K562 (cell line): ENCODE measurements at regions not wholly inside any gene's neighbourhood (a gene's known extent, or its start where the extent isn't known, plus 50 kb on each side); places are given as distances from the start of the nearest gene placed in this dataset.

Source experiments
- ATAC-seq: fragments of 200-7000 bp; cut with Tn5 transposase; 3 replicates; pipeline ENCODE4 v1.9.1; 2020; ENCODE audit warnings: moderate library complexity
- BruUV-seq: library from RNA; stranded (reverse); fragments of 400-500 nt; replicated peaks from 2 replicates; lab custom pipeline; 2021; lab: Mats Ljungman, UMichigan
- CTCF ChIA-PET: fragments of 300-600 bp; formaldehyde crosslinking; extraction: SDS; loops from one replicate; lab custom pipeline; 2021; ENCODE audit warnings: low intra/inter-chr PET ratio; lab: Yijun Ruan, JAX
- POLR2A ChIA-PET: fragments of 300-600, 350-650 bp; sonication (Branson Sonifier 250); formaldehyde crosslinking; extraction: SDS; loops from one replicate; lab custom pipeline; 2021; ENCODE audit warnings: antibody characterized with exemption, inconsistent platforms; lab: Yijun Ruan, JAX
- DNase-seq, 4 experiments: peaks; one replicate each; pipeline versions ENCODE4 v3.0.0 to v3.0.0-alpha.2; 2011 to 2018; ENCODE audit warnings: low spot score in 3 of 4, mixed read lengths in 3 of 4; ENCODE audit errors: extremely low read depth in 1 of 4
- FAIRE-seq: peaks from 2 replicates; lab custom pipeline; 2011; peaks lifted over from hg19 to GRCh38; lab: Jason Lieb, UNC
- H2AFZ ChIP-seq: 2 replicates; pipeline ENCODE4 v1.6.0; 2011; ENCODE audit warnings: low read depth, low read length, control low read depth, inconsistent platforms
- H3K27ac ChIP-seq: fragments of 200-600 bp; 3 replicates; pipeline ENCODE4 v1.8.0; 2011; ENCODE audit warnings: low read depth, mild to moderate bottlenecking, control low read depth, inconsistent platforms, low read length, moderate library complexity, mixed read lengths; ENCODE audit errors: extremely low read depth
- H3K27me3 ChIP-seq, 2 experiments: fragments of 300-600 bp in 1 of 2; 2 replicates in 1 of 2; 3 replicates in 1 of 2; pipeline versions ENCODE4 v1.6.0 to v1.8.0; 2011; ENCODE audit warnings: inconsistent platforms in 2 of 2, low read length in 2 of 2, mild to moderate bottlenecking in 1 of 2, mixed read lengths in 1 of 2, moderate library complexity in 1 of 2; ENCODE audit not compliant: control insufficient read depth in 2 of 2, insufficient read depth in 2 of 2
- H3K36me3 ChIP-seq: fragments of 300-600 bp; 3 replicates; pipeline ENCODE4 v1.8.0; 2011; ENCODE audit warnings: mild to moderate bottlenecking, low read length, inconsistent platforms; ENCODE audit not compliant: control insufficient read depth, insufficient read depth
- H3K4me1 ChIP-seq, 2 experiments: fragments of 200-600 bp in 1 of 2; replicated peaks in 1 of 2; 2 replicates in 1 of 2; 3 replicates in 1 of 2; pipeline versions ENCODE4 v1.5.1 to v1.8.0; 2011; ENCODE audit warnings: inconsistent platforms in 2 of 2, low read length in 2 of 2, mild to moderate bottlenecking in 1 of 2, mixed read lengths in 1 of 2, moderate library complexity in 1 of 2; ENCODE audit not compliant: control insufficient read depth in 2 of 2, insufficient read depth in 2 of 2
- H3K4me2 ChIP-seq: 2 replicates; pipeline ENCODE4 v1.6.1; 2011; ENCODE audit warnings: low read length, control low read depth, inconsistent platforms, mixed read lengths; ENCODE audit not compliant: insufficient read depth
- H3K4me3 ChIP-seq: fragments of 200-600 bp; sonication (generic), shearing (Covaris generic); 2 replicates; pipeline ENCODE4 v1.5.1; 2016; ENCODE audit warnings: control low read depth, inconsistent platforms
- H3K79me2 ChIP-seq: fragments of 200-600 bp; 3 replicates; pipeline ENCODE4 v1.8.0; 2011; ENCODE audit warnings: low read length, inconsistent platforms; ENCODE audit not compliant: control insufficient read depth, insufficient read depth
- H3K9ac ChIP-seq, 2 experiments: 2 replicates each; pipeline versions ENCODE4 v1.6.0 to v1.6.1; 2011; ENCODE audit warnings: low read depth in 2 of 2, low read length in 2 of 2, control low read depth in 1 of 2, inconsistent platforms in 1 of 2, mild to moderate bottlenecking in 1 of 2, mixed read lengths in 1 of 2; ENCODE audit not compliant: insufficient read depth in 1 of 2
- H3K9me1 ChIP-seq: one replicate; pipeline ENCODE4 v1.6.0; 2011; ENCODE audit warnings: inconsistent platforms, mild to moderate bottlenecking, low read length, moderate library complexity; ENCODE audit not compliant: control insufficient read depth, insufficient read depth
- H3K9me3 ChIP-seq: replicated peaks from 2 replicates; pipeline ENCODE4 v1.5.1; 2011; ENCODE audit warnings: low read depth, low read length, inconsistent platforms; ENCODE audit not compliant: control insufficient read depth, insufficient read depth
- H4K20me1 ChIP-seq: replicated peaks from 2 replicates; pipeline ENCODE4 v1.6.1; 2011; ENCODE audit warnings: low read length, inconsistent platforms, mixed read lengths; ENCODE audit not compliant: control insufficient read depth, insufficient read depth
- ATF7 ChIP-seq: fragments of 450-650 bp; IDR thresholded peaks from 2 replicates; pipeline ENCODE4 v1.7.1; 2014; ENCODE audit warnings: mild to moderate bottlenecking, moderate library complexity
- BMI1 ChIP-seq: fragments of 150-350 bp; IDR thresholded peaks from 2 replicates; pipeline ENCODE4 v1.6.1; 2014; ENCODE audit warnings: low read length
- COPS2 ChIP-seq: fragments of 450-650 bp; conservative IDR thresholded peaks from 2 replicates; pipeline ENCODE4 v1.6.1; 2016; ENCODE audit warnings: mild to moderate bottlenecking, moderate library complexity
- KDM5B ChIP-seq: fragments of 200-600 bp; sonication (generic); IDR thresholded peaks from 2 replicates; pipeline ENCODE4 v1.6.1; 2012; ENCODE audit warnings: low read depth, mild to moderate bottlenecking, moderate library complexity, low read length, control low read depth, inconsistent platforms; ENCODE audit not compliant: insufficient replicate concordance
- MYBL2 ChIP-seq, 2 experiments: fragments of 450-650 bp in 1 of 2; sonication (generic) in 1 of 2; formaldehyde crosslinking in 1 of 2; IDR thresholded peaks; 2 replicates each; pipeline versions ENCODE4 v1.6.1 to v1.8.1; 2017 to 2022; ENCODE audit warnings: borderline replicate concordance in 1 of 2, inconsistent platforms in 1 of 2, low read depth in 1 of 2, mild to moderate bottlenecking in 1 of 2, missing genetic modification reagents in 1 of 2, moderate library complexity in 1 of 2
- RCOR1 ChIP-seq, 2 experiments: IDR thresholded peaks; 2 replicates each; pipeline ENCODE4 v1.6.1; 2012; ENCODE audit warnings: low read depth in 2 of 2, low read length in 2 of 2, borderline replicate concordance in 1 of 2, improper control_type of control experiment in 1 of 2
- SAFB ChIP-seq: fragments of 200-400 bp; formaldehyde crosslinking; IDR thresholded peaks from 2 replicates; pipeline ENCODE4 v1.6.1; 2017; ENCODE audit warnings: low read depth, low read length, borderline replicate concordance
- SMARCE1 ChIP-seq: fragments of 450-650 bp; IDR thresholded peaks from 2 replicates; pipeline ENCODE4 v1.7.1; 2016; ENCODE audit warnings: mild to moderate bottlenecking
- SRF ChIP-seq, 2 experiments: fragments of 250-450, 450-650 bp in 1 of 2; sonication (Bioruptor Pico) in 1 of 2; sonication (generic) in 1 of 2; formaldehyde crosslinking; IDR thresholded peaks; 2 replicates each; pipeline versions ENCODE4 v1.5.0 to v1.5.1; 2020 to 2022; ENCODE audit warnings: mild to moderate bottlenecking in 1 of 2, missing genetic modification reagents in 1 of 2
- STAT5B ChIP-seq: fragments of 250-450 bp; sonication (Bioruptor Pico); IDR thresholded peaks from 2 replicates; pipeline ENCODE4 v1.8.0; 2021; ENCODE audit warnings: mild to moderate bottlenecking, inconsistent platforms
- TCF3 ChIP-seq: sonication (generic); formaldehyde crosslinking; IDR thresholded peaks from 2 replicates; pipeline ENCODE4 v1.4.0; 2020; ENCODE audit warnings: mild to moderate bottlenecking, missing genetic modification reagents
- TFAM ChIP-seq: fragments of 250-450 bp; sonication (Bioruptor Pico); conservative IDR thresholded peaks from 2 replicates; pipeline ENCODE4 v1.5.0; 2021; ENCODE audit warnings: mild to moderate bottlenecking, moderate library complexity
- TRIM24 ChIP-seq, 2 experiments: fragments of 450-650 bp; IDR thresholded peaks; 2 replicates each; pipeline ENCODE4 v1.6.1; 2016
- USF1 ChIP-seq: sonication (generic); formaldehyde crosslinking; IDR thresholded peaks from 2 replicates; pipeline ENCODE4 v1.9.0; 2022; ENCODE audit warnings: mild to moderate bottlenecking, missing genetic modification reagents
- WGBS: fragments of 100-300 bp; shearing (Covaris generic); methylation state at CpG from one replicate; pipeline ENCODE4 v1.1.6; 2016; ENCODE audit warnings: low coverage, mixed read lengths; ENCODE audit not compliant: insufficient coverage; ENCODE audit errors: missing lambda C conversion rate; 5-methylcytosine and 5-hydroxymethylcytosine counted together
- in situ Hi-C: fragments of 300-500 bp; cut with MboI; formaldehyde crosslinking; loops from 4 replicates; pipeline ENCODE4 v1.15.0; 2018; ENCODE audit warnings: inconsistent platforms, mixed read lengths
- intact Hi-C: fragments of 100-400 bp; cut with micrococcal nuclease; formaldehyde crosslinking; loops from 2 replicates; pipeline ENCODE4 v1.14.2; 2022
- TF ChIP-seq, protein P1 (sequence below): fragments of 250-450 bp; sonication (Bioruptor Pico); IDR thresholded peaks from 2 replicates; pipeline ENCODE4 v1.5.0; 2021
- TF ChIP-seq, protein P2 (sequence below): fragments of 450-650 bp; IDR thresholded peaks from 2 replicates; pipeline ENCODE4 v1.6.1; 2016

GRCh38 chr20:11791316-11791715 is 126.4 kb upstream of the BTBD3 start:
- ATAC-seq (no peak), DNase-seq (no peak), FAIRE-seq (no peak)
- Histone ChIP-seq H3K36me3 (no peaks in the 10 kb centered on the region), H2AFZ (no peak overlapping the region), H4K20me1 (no peaks in the 10 kb centered on the region), H3K4me2 (no peak overlapping the region), H3K4me3 (no peak overlapping the region), H3K9ac (no peak overlapping the region), H3K79me2 (no peaks in the 10 kb centered on the region), H3K4me1 (no peaks in the 10 kb centered on the region), H3K9me1 (no peaks in the 10 kb centered on the region), H3K27ac (no peak overlapping the region), H3K27me3 (no peaks in the 10 kb centered on the region), H3K9me3 (no peaks in the 10 kb centered on the region)
- ChIA-PET POLR2A (no interaction called here), CTCF (no interaction called here)
- BruUV-seq: no TSS peak
- intact Hi-C loops: no loop called here
- 0% methylated on average over 2 of the region's 2 CpGs for WGBS
- in situ Hi-C loops: no loop called here
- TF ChIP-seq COPS2 (no peak), SRF (CRISPR knock-in tag; IDR thresholded peaks at IDR 0.05) (no peak), SAFB (no peak), TCF3 (CRISPR knock-in tag) (no peak), STAT5B (CRISPR knock-in tag) (no peak), SMARCE1 (no peak), MYBL2 (IDR thresholded peaks at IDR 0.05; ENCODE audit: low read depth) (no peak), MYBL2 (CRISPR knock-in tag; IDR thresholded peaks at IDR 0.05; ENCODE audit: borderline replicate concordance) (no peak), ATF7 (no peak), RCOR1 (IDR thresholded peaks at IDR 0.05; ENCODE audit: borderline replicate concordance in 1 of 2, low read depth in 2 of 2, low read length in 2 of 2) (no peak), USF1 (no peak), KDM5B (no peak), TFAM (CRISPR knock-in tag) (no peak), BMI1 (no peak), TRIM24 (IDR thresholded peaks at IDR 0.05) (no peak)
- TF ChIP-seq, protein P1, sequence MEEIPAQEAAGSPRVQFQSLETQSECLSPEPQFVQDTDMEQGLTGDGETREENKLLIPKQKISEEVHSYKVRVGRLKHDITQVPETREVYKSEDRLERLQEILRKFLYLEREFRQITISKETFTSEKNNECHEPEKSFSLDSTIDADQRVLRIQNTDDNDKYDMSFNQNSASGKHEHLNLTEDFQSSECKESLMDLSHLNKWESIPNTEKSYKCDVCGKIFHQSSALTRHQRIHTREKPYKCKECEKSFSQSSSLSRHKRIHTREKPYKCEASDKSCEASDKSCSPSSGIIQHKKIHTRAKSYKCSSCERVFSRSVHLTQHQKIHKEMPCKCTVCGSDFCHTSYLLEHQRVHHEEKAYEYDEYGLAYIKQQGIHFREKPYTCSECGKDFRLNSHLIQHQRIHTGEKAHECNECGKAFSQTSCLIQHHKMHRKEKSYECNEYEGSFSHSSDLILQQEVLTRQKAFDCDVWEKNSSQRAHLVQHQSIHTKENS (CRISPR knock-in tag): no peak
- TF ChIP-seq, protein P2, sequence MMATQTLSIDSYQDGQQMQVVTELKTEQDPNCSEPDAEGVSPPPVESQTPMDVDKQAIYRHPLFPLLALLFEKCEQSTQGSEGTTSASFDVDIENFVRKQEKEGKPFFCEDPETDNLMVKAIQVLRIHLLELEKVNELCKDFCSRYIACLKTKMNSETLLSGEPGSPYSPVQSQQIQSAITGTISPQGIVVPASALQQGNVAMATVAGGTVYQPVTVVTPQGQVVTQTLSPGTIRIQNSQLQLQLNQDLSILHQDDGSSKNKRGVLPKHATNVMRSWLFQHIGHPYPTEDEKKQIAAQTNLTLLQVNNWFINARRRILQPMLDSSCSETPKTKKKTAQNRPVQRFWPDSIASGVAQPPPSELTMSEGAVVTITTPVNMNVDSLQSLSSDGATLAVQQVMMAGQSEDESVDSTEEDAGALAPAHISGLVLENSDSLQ: no peak
